Activated CD4-positive, alpha-beta T cell treated with anti-CD3 and anti-CD28 coated beads, Interleukin-2, amount 50 U/mL, for 24 hours (primary cell): ENCODE measurements at regions not wholly inside any gene's neighbourhood (a gene's known extent, or its start where the extent isn't known, plus 50 kb on each side); places are given as distances from the start of the nearest gene placed in this dataset.
"Not testable (repeated sequence)": the region's sequence is repeated elsewhere in the genome, so short reads cannot be mapped to it uniquely, and the experiment has no call there.

Source experiments
- DNase-seq, 2 donors: peaks; one replicate each; pipeline ENCODE4 v3.0.0-alpha.2; 2020; ENCODE audit warnings: low read depth in 1 of 2, low spot score in 1 of 2

- no peak for DNase-seq
These were observed 110.0 kb upstream of the MEF2A start for GRCh38 chr15:99455789-99456160.

- no peak for DNase-seq
These were observed 101.6 kb upstream of the MEF2A start for GRCh38 chr15:99464137-99464536.

GRCh38 chr15:99466701-99467337 is 99.0 kb upstream of the MEF2A start:
- DNase-seq, result no peak

GRCh38 chr15:99467338-99467720 is 98.5 kb upstream of the MEF2A start:
- no peak for DNase-seq

- no peak for DNase-seq
These were observed 97.8 kb upstream of the MEF2A start for GRCh38 chr15:99467853-99468464.

GRCh38 chr15:99470204-99470603 is 95.6 kb upstream of the MEF2A start:
- DNase-seq, result not testable (repeated sequence)

GRCh38 chr15:99472416-99473145 is 93.2 kb upstream of the MEF2A start:
- DNase-seq, result no peak

- DNase-seq, result no peak
These were observed 91.5 kb upstream of the MEF2A start for GRCh38 chr15:99473981-99474906.

GRCh38 chr15:99474909-99475753 is 90.7 kb upstream of the MEF2A start:
- DNase-seq, result no peak

GRCh38 chr15:99475754-99476412 is 89.9 kb upstream of the MEF2A start:
- DNase-seq, result no peak

- DNase-seq, result no peak
These were observed 89.2 kb upstream of the MEF2A start for GRCh38 chr15:99476413-99477222.

GRCh38 chr15:99477791-99478471 is 87.9 kb upstream of the MEF2A start:
- DNase-seq, result no peak

GRCh38 chr15:99478977-99479376 is 86.8 kb upstream of the MEF2A start:
- DNase-seq, result no peak

GRCh38 chr15:99480016-99480810 is 85.6 kb upstream of the MEF2A start:
- DNase-seq, result no peak

- no peak for DNase-seq
These were observed 84.5 kb upstream of the MEF2A start for GRCh38 chr15:99481113-99481950.

GRCh38 chr15:99481951-99482230 is 83.9 kb upstream of the MEF2A start:
- DNase-seq, result no peak

GRCh38 chr15:99482993-99483392 is 82.8 kb upstream of the MEF2A start:
- DNase-seq, result no peak
